H9 (cell line): ENCODE measurements at regions not wholly inside any gene's neighbourhood (a gene's known extent, or its start where the extent isn't known, plus 50 kb on each side); places are given as distances from the start of the nearest gene placed in this dataset.

Source experiments
- DNase-seq: peaks from one replicate; pipeline ENCODE4 v3.0.0-alpha.2; 2017
- H2AFZ ChIP-seq: one replicate; pipeline ENCODE4 v1.6.1; 2013; ENCODE audit warnings: mild to moderate bottlenecking, low read length, control low read depth, moderate library complexity
- H2AK5ac ChIP-seq: 2 replicates; pipeline ENCODE4 v1.6.1; 2013; ENCODE audit warnings: low read length, control low read depth, mixed read lengths; ENCODE audit not compliant: insufficient read length
- H2BK120ac ChIP-seq: one replicate; pipeline ENCODE4 v1.6.1; 2013; ENCODE audit warnings: low read depth, mild to moderate bottlenecking, low read length, control low read depth, inconsistent platforms; ENCODE audit not compliant: poor library complexity, severe bottlenecking
- H2BK12ac ChIP-seq: 2 replicates; pipeline ENCODE4 v1.6.1; 2013; ENCODE audit warnings: low read length, control low read depth, mixed read lengths, low read depth; ENCODE audit not compliant: insufficient read length
- H2BK15ac ChIP-seq: 2 replicates; pipeline ENCODE4 v1.6.1; 2013; ENCODE audit warnings: low read depth, low read length, control low read depth
- H2BK20ac ChIP-seq: one replicate; pipeline ENCODE4 v1.6.1; 2013; ENCODE audit warnings: low read depth, mild to moderate bottlenecking, low read length, control low read depth, inconsistent platforms; ENCODE audit not compliant: poor library complexity, severe bottlenecking
- H2BK5ac ChIP-seq: 2 replicates; pipeline ENCODE4 v1.6.1; 2013; ENCODE audit warnings: low read length, control low read depth, mixed read lengths; ENCODE audit not compliant: insufficient read length
- H3K14ac ChIP-seq: 2 replicates; pipeline ENCODE4 v1.6.1; 2013; ENCODE audit warnings: low read length, control low read depth; ENCODE audit not compliant: insufficient read depth
- H3K18ac ChIP-seq: 2 replicates; pipeline ENCODE4 v1.6.1; 2013; ENCODE audit warnings: low read depth, mild to moderate bottlenecking, mixed read lengths, low read length, control low read depth; ENCODE audit not compliant: insufficient read length
- H3K23ac ChIP-seq: 2 replicates; pipeline ENCODE4 v1.6.1; 2013; ENCODE audit warnings: low read length, control low read depth, mixed read lengths, low read depth; ENCODE audit not compliant: insufficient read length
- H3K23me2 ChIP-seq: 2 replicates; pipeline ENCODE4 v1.6.1; 2013; ENCODE audit warnings: low read depth, mild to moderate bottlenecking, mixed read lengths, low read length, control low read depth; ENCODE audit not compliant: insufficient read length, poor library complexity, severe bottlenecking
- H3K27ac ChIP-seq: 2 replicates; pipeline ENCODE4 v1.5.1; 2013; ENCODE audit warnings: low read length, control low read depth, mixed read lengths, low read depth; ENCODE audit not compliant: insufficient read length
- H3K27me3 ChIP-seq: 2 replicates; pipeline ENCODE4 v1.6.1; 2013; ENCODE audit warnings: low read length, control low read depth, inconsistent platforms; ENCODE audit not compliant: insufficient read depth
- H3K4ac ChIP-seq: 2 replicates; pipeline ENCODE4 v1.6.1; 2013; ENCODE audit warnings: low read depth, mild to moderate bottlenecking, control low read depth, inconsistent platforms, low read length, moderate library complexity
- H3K4me1 ChIP-seq: 2 replicates; pipeline ENCODE4 v1.6.1; 2013; ENCODE audit warnings: low read length, control low read depth, inconsistent platforms; ENCODE audit not compliant: insufficient read depth
- H3K4me2 ChIP-seq: 2 replicates; pipeline ENCODE4 v1.6.1; 2013; ENCODE audit warnings: low read length, control low read depth, mixed read lengths; ENCODE audit not compliant: insufficient read length, insufficient read depth
- H3K56ac ChIP-seq: 2 replicates; pipeline ENCODE4 v1.6.1; 2013; ENCODE audit warnings: low read depth, mild to moderate bottlenecking, mixed read lengths, low read length, control low read depth; ENCODE audit not compliant: insufficient read length
- H3K79me1 ChIP-seq: 2 replicates; pipeline ENCODE4 v1.6.1; 2013; ENCODE audit warnings: low read depth, mild to moderate bottlenecking, moderate library complexity, low read length, control low read depth, inconsistent platforms; ENCODE audit not compliant: insufficient read depth, poor library complexity, severe bottlenecking
- H3K79me2 ChIP-seq: 2 replicates; pipeline ENCODE4 v1.6.1; 2013; ENCODE audit warnings: low read length, control low read depth, inconsistent platforms; ENCODE audit not compliant: insufficient read depth
- H3K9ac ChIP-seq: 2 replicates; pipeline ENCODE4 v1.6.1; 2013; ENCODE audit warnings: low read length, control low read depth, mixed read lengths; ENCODE audit not compliant: insufficient read length; ENCODE audit errors: extremely low read depth
- H3K9me3 ChIP-seq: one replicate; pipeline ENCODE4 v1.6.1; 2013; ENCODE audit warnings: low read depth, low read length, inconsistent platforms; ENCODE audit not compliant: control insufficient read depth
- H3T11ph ChIP-seq: one replicate; pipeline ENCODE4 v1.6.1; 2013; ENCODE audit warnings: mild to moderate bottlenecking, low read length, control low read depth, inconsistent platforms
- H4K20me1 ChIP-seq: one replicate; pipeline ENCODE4 v1.6.1; 2013; ENCODE audit not compliant: control insufficient read depth, insufficient read length, insufficient read depth
- H4K5ac ChIP-seq: 2 replicates; pipeline ENCODE4 v1.6.1; 2013; ENCODE audit warnings: low read depth, mild to moderate bottlenecking, mixed read lengths, low read length, control low read depth; ENCODE audit not compliant: insufficient read length
- H4K8ac ChIP-seq: replicated peaks from 2 replicates; pipeline ENCODE4 v1.6.1; 2013; ENCODE audit warnings: low read length, control low read depth, mixed read lengths, low read depth; ENCODE audit not compliant: insufficient read length
- H4K91ac ChIP-seq: 2 replicates; pipeline ENCODE4 v1.6.1; 2013; ENCODE audit warnings: low read depth, mild to moderate bottlenecking, moderate library complexity, mixed read lengths, low read length, control low read depth; ENCODE audit not compliant: insufficient read length
- H3K27ac Mint-ChIP-seq, 3 experiments: 2 replicates in 2 of 3; 3 replicates in 1 of 3; pipeline ENCODE4 v1.8.0; 2020 to 2021; ENCODE audit warnings: mixed read lengths in 3 of 3, mild to moderate bottlenecking in 1 of 3, moderate library complexity in 1 of 3
- H3K27me3 Mint-ChIP-seq: 2 replicates; pipeline ENCODE4 v1.8.0; 2021; ENCODE audit warnings: low read depth, mild to moderate bottlenecking, moderate library complexity, mixed read lengths
- H3K36me3 Mint-ChIP-seq, 3 experiments: 2 replicates in 2 of 3; 3 replicates in 1 of 3; pipeline ENCODE4 v1.8.0; 2020 to 2021; ENCODE audit warnings: low read depth in 3 of 3, mixed read lengths in 3 of 3; ENCODE audit not compliant: insufficient read depth in 1 of 3
- H3K4me1 Mint-ChIP-seq, 2 experiments: 2 replicates each; pipeline ENCODE4 v1.8.0; 2020; ENCODE audit warnings: mixed read lengths in 2 of 2
- H3K4me3 Mint-ChIP-seq, 2 experiments: 2 replicates in 1 of 2; 3 replicates in 1 of 2; pipeline ENCODE4 v1.8.0; 2020 to 2021; ENCODE audit warnings: mild to moderate bottlenecking in 2 of 2, mixed read lengths in 2 of 2, moderate library complexity in 1 of 2
- H3K9me3 Mint-ChIP-seq, 2 experiments: 2 replicates in 1 of 2; 3 replicates in 1 of 2; pipeline ENCODE4 v1.8.0; 2020; ENCODE audit warnings: mild to moderate bottlenecking in 2 of 2, mixed read lengths in 2 of 2, moderate library complexity in 1 of 2
- CTCF ChIP-seq: fragments of 200-600 bp; sonication (generic); conservative IDR thresholded peaks from 3 replicates; pipeline ENCODE4 v1.8.0; 2021; ENCODE audit warnings: antibody characterized with exemption, mild to moderate bottlenecking
- WGBS: extraction: QIAGEN DNeasy Blood & Tissue Kit; methylation state at CpG from one replicate; pipeline ENCODE4 v1.1.7; 2013; ENCODE audit warnings: missing lambda C conversion rate, low lambda C conversion rate, mixed read lengths; ENCODE audit not compliant: insufficient read length; ENCODE audit errors: extremely low coverage; 5-methylcytosine and 5-hydroxymethylcytosine counted together

GRCh38 chr10:71035511-71036296, 147.3 kb upstream of the PCBD1 start:
- Mint-ChIP-seq H3K4me1 (peaks cover 0 to 7% of the 10 kb centered on the region in 2 experiments; a peak in 2 of 4 replicates), H3K27me3 (no peaks in the 10 kb centered on the region; the same call in 1 of the 2 replicates), H3K9me3 (no peaks in the 10 kb centered on the region; a peak in 1 of 5 replicates), H3K4me3 (no peak overlapping the region), H3K27ac (no peak overlapping the region), H3K36me3 (no peaks in the 10 kb centered on the region)
- Histone ChIP-seq H3K23me2 (no peaks in the 10 kb centered on the region), H3K23ac (no peak overlapping the region), H2BK20ac (no peak overlapping the region), H4K8ac (no peak overlapping the region), H2BK120ac (no peak overlapping the region), H3T11ph (no peak overlapping the region), H3K9ac (no peak overlapping the region), H3K27me3 (no peaks in the 10 kb centered on the region), H4K20me1 (no peaks in the 10 kb centered on the region), H2BK5ac (no peak overlapping the region), H4K91ac (no peak overlapping the region), H2BK15ac (no peak overlapping the region), H3K18ac (no peak overlapping the region), H3K56ac (no peak overlapping the region), H3K27ac (no peak overlapping the region), H4K5ac (no peak overlapping the region), H3K9me3 (no peaks in the 10 kb centered on the region), H3K79me2 (no peaks in the 10 kb centered on the region), H3K4me2 (no peak overlapping the region), H3K79me1 (no peaks in the 10 kb centered on the region), H3K4me1 (no peaks in the 10 kb centered on the region), H3K4ac (no peak overlapping the region), H2BK12ac (no peak overlapping the region), H2AFZ (no peak overlapping the region), H2AK5ac (no peak overlapping the region), H3K14ac (no peak overlapping the region)
- no peak for TF ChIP-seq CTCF
- no CpG with 5 or more reads among the region's 6 CpGs for WGBS
- no peak for DNase-seq
